CD14-positive monocyte (primary cell): ENCODE measurements at regions not wholly inside any gene's neighbourhood (a gene's known extent, or its start where the extent isn't known, plus 50 kb on each side); places are given as distances from the start of the nearest gene placed in this dataset.

Experiments used
- DNase-seq, 3 donors: peaks; one replicate each; pipeline ENCODE4 v3.0.0-alpha.2; 2011 to 2022
- H2AFZ ChIP-seq: 2 replicates; pipeline ENCODE4 v1.6.0; 2012; ENCODE audit warnings: mild to moderate bottlenecking, low read depth, low read length, inconsistent platforms; ENCODE audit not compliant: insufficient read depth, poor library complexity, severe bottlenecking
- H3K27ac ChIP-seq, 2 donors: 1 replicate in 1 of 2; 2 replicates in 1 of 2; pipeline ENCODE4 v1.5.1; 2012 to 2013; ENCODE audit warnings: low read length in 2 of 2, control low read depth in 1 of 2, inconsistent platforms in 1 of 2, low read depth in 1 of 2, mild to moderate bottlenecking in 1 of 2
- H3K27me3 ChIP-seq, 2 donors: one replicate each; pipeline versions ENCODE4 v1.6.0 to v1.6.1; 2011 to 2013; ENCODE audit warnings: low read length in 2 of 2; ENCODE audit not compliant: control insufficient read depth in 2 of 2, insufficient read depth in 2 of 2
- H3K36me3 ChIP-seq, 2 donors: replicated peaks in 1 of 2; 1 replicate in 1 of 2; 2 replicates in 1 of 2; pipeline versions ENCODE4 v1.5.1 to v1.6.1; 2012 to 2013; ENCODE audit warnings: low read length in 2 of 2, control low read depth in 1 of 2, inconsistent platforms in 1 of 2, mild to moderate bottlenecking in 1 of 2; ENCODE audit not compliant: insufficient read depth in 2 of 2, control insufficient read depth in 1 of 2
- H3K4me1 ChIP-seq, 2 donors: 1 replicate in 1 of 2; 2 replicates in 1 of 2; pipeline versions ENCODE4 v1.5.1 to v1.6.1; 2012 to 2013; ENCODE audit warnings: low read length in 2 of 2, control low read depth in 1 of 2, inconsistent platforms in 1 of 2, mild to moderate bottlenecking in 1 of 2, moderate library complexity in 1 of 2; ENCODE audit not compliant: insufficient read depth in 2 of 2, control insufficient read depth in 1 of 2
- H3K4me2 ChIP-seq: replicated peaks from 2 replicates; pipeline ENCODE3; 2012; ENCODE audit warnings: low read length, moderate library complexity, mild to moderate bottlenecking; ENCODE audit not compliant: poor library complexity, severe bottlenecking; ENCODE audit errors: extremely low read depth
- H3K4me3 ChIP-seq, 3 experiments: fragments of 200-600 bp in 1 of 3; sonication (generic) in 1 of 3; replicated peaks in 1 of 3; 1 replicate in 2 of 3; 2 replicates in 1 of 3; pipeline ENCODE4 v1.5.1; 2011 to 2013; ENCODE audit warnings: low read length in 3 of 3, mild to moderate bottlenecking in 3 of 3, control low read depth in 2 of 3, low read depth in 2 of 3, inconsistent platforms in 1 of 3, moderate library complexity in 1 of 3
- H3K79me2 ChIP-seq: 2 replicates; pipeline ENCODE4 v1.6.0; 2012; ENCODE audit warnings: mild to moderate bottlenecking, control low read depth, inconsistent platforms, low read length, moderate library complexity; ENCODE audit not compliant: insufficient read depth
- H3K9ac ChIP-seq: 2 replicates; pipeline ENCODE4 v1.6.0; 2017; ENCODE audit warnings: low read length, mild to moderate bottlenecking; ENCODE audit not compliant: insufficient read depth, poor library complexity, severe bottlenecking
- H3K9me3 ChIP-seq, 2 donors: replicated peaks in 1 of 2; 1 replicate in 1 of 2; 2 replicates in 1 of 2; pipeline versions ENCODE4 v1.5.1 to v1.6.1; 2012 to 2013; ENCODE audit warnings: low read length in 2 of 2, control low read depth in 1 of 2; ENCODE audit not compliant: control insufficient read depth in 1 of 2, insufficient read depth in 1 of 2
- H4K20me1 ChIP-seq: 2 replicates; pipeline ENCODE4 v1.6.0; 2012; ENCODE audit warnings: mild to moderate bottlenecking, low read length, control low read depth, moderate library complexity; ENCODE audit not compliant: insufficient read depth
- H3K27ac Mint-ChIP-seq, 7 donors: one replicate each; pipeline ENCODE4 v1.8.0; 2020; ENCODE audit warnings: mild to moderate bottlenecking in 7 of 7, mixed read lengths in 7 of 7, moderate library complexity in 6 of 7, inconsistent platforms in 2 of 7
- H3K27me3 Mint-ChIP-seq, 3 donors: one replicate each; pipeline ENCODE4 v1.8.0; 2021 to 2022; ENCODE audit warnings: low read depth in 3 of 3, mild to moderate bottlenecking in 3 of 3, mixed read lengths in 3 of 3, moderate library complexity in 3 of 3, inconsistent platforms in 1 of 3
- H3K36me3 Mint-ChIP-seq, 2 donors: one replicate each; pipeline ENCODE4 v1.8.0; 2020; ENCODE audit warnings: mixed read lengths in 2 of 2, inconsistent platforms in 1 of 2, mild to moderate bottlenecking in 1 of 2
- H3K4me1 Mint-ChIP-seq: one replicate; pipeline ENCODE4 v1.8.0; 2020; ENCODE audit warnings: mild to moderate bottlenecking, mixed read lengths
- H3K4me3 Mint-ChIP-seq, 2 donors: one replicate each; pipeline ENCODE4 v1.8.0; 2020; ENCODE audit warnings: mild to moderate bottlenecking in 2 of 2, mixed read lengths in 2 of 2, moderate library complexity in 1 of 2
- H3K9me3 Mint-ChIP-seq, 7 donors: one replicate each; pipeline ENCODE4 v1.8.0; 2020 to 2022; ENCODE audit warnings: mixed read lengths in 7 of 7, mild to moderate bottlenecking in 6 of 7, moderate library complexity in 6 of 7, inconsistent platforms in 2 of 7
- WGBS: methylation state at CpG from one replicate; pipeline ENCODE4 v1.1.5; 2013; ENCODE audit warnings: missing lambda C conversion rate; ENCODE audit not compliant: insufficient coverage; 5-methylcytosine and 5-hydroxymethylcytosine counted together
- intact Hi-C, 2 donors: fragments of 100-400 bp; cut with micrococcal nuclease; formaldehyde crosslinking; loops; one replicate each; pipeline versions ENCODE4 v1.15.0 to v1.15.1; 2023
- TF ChIP-seq, protein P1 (sequence below): fragments of 200-600 bp; IDR thresholded peaks from one replicate; pipeline ENCODE4 v1.8.0; 2022; ENCODE audit warnings: antibody characterized with exemption, mild to moderate bottlenecking

DNA sequence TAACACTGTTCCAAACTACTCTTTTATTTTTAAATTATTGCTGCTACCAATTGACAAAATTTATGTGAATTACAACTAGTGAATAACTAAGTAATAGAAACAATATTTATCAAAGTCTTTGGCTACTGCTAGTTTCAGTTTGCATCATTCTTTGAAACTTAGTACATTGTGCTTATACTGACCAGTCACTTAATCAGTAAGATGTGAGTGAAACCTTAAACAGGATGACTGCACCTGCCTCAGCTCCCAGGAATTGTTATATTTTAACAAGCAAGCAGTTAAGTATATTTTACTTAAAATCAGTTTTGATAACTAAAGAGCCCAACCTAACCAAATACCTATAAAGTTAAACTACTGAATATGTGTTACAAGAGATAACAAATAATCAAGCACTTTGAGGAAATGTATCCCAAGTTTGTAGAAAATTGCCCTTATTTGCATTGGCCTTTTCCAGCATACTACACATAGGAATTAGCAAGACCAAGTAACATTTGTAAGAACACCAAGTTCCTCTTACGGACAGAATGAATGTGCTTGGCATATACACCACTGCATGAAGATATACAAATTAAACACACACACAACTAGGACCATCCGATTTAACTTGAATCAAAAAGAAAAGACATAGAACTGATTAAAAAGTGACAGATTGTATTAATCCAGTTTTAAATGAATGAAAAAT is 545.5 kb upstream of the DAB2 start:
- TF ChIP-seq, protein P1, sequence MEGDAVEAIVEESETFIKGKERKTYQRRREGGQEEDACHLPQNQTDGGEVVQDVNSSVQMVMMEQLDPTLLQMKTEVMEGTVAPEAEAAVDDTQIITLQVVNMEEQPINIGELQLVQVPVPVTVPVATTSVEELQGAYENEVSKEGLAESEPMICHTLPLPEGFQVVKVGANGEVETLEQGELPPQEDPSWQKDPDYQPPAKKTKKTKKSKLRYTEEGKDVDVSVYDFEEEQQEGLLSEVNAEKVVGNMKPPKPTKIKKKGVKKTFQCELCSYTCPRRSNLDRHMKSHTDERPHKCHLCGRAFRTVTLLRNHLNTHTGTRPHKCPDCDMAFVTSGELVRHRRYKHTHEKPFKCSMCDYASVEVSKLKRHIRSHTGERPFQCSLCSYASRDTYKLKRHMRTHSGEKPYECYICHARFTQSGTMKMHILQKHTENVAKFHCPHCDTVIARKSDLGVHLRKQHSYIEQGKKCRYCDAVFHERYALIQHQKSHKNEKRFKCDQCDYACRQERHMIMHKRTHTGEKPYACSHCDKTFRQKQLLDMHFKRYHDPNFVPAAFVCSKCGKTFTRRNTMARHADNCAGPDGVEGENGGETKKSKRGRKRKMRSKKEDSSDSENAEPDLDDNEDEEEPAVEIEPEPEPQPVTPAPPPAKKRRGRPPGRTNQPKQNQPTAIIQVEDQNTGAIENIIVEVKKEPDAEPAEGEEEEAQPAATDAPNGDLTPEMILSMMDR, result no peak
- peaks cover 0 to 5% (median 3%) of the 10 kb centered on the region in 7 donors for H3K9me3 Mint-ChIP-seq
- no peak overlapping the region for H3K9ac ChIP-seq
- no peaks in the 10 kb centered on the region for H3K27me3 Mint-ChIP-seq
- H3K27ac Mint-ChIP-seq, result no peak overlapping the region
- no CpG with 5 or more reads among the region's 2 CpGs for WGBS
- no peak overlapping the region for H2AFZ ChIP-seq
- DNase-seq, result no peak
- H3K27ac ChIP-seq, result no peak overlapping the region
- no peaks in the 10 kb centered on the region for H3K36me3 Mint-ChIP-seq
- no peaks in the 10 kb centered on the region for H3K4me1 ChIP-seq
- intact Hi-C loops, result no loop called here
- H3K4me2 ChIP-seq, result no peak overlapping the region
- H3K79me2 ChIP-seq, result no peaks in the 10 kb centered on the region
- no peaks in the 10 kb centered on the region for H3K9me3 ChIP-seq
- no peaks in the 10 kb centered on the region for H3K27me3 ChIP-seq
- H3K36me3 ChIP-seq, result no peaks in the 10 kb centered on the region
- no peak overlapping the region for H3K4me3 ChIP-seq
- no peaks in the 10 kb centered on the region for H3K4me1 Mint-ChIP-seq
- no peaks in the 10 kb centered on the region for H4K20me1 ChIP-seq
- no peak overlapping the region for H3K4me3 Mint-ChIP-seq

DNA sequence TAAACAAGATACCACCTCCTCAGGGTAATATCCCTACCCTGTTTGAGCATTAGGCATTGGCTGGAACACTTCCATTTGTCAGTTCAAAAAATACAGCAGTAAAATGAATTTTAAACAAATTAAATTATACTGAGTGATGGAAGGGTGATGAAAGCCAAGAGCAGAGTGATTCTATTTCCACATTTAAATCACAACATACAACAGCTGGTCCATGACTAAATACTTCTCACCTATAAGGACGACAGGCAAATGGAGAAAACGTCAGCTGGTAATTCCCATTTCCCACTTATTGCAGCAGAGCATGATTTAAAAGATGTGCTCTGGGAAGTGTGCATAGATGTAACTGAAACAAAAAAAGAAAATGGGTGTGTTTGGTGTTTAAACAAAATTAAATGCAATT is 543.6 kb upstream of the DAB2 start:
- Histone ChIP-seq H4K20me1 (no peaks in the 10 kb centered on the region), H3K36me3 (no peaks in the 10 kb centered on the region), H3K4me3 (no peak overlapping the region), H3K79me2 (no peaks in the 10 kb centered on the region), H3K9ac (no peak overlapping the region), H3K4me2 (no peak overlapping the region), H3K4me1 (no peaks in the 10 kb centered on the region), H3K27me3 (no peaks in the 10 kb centered on the region), H3K9me3 (no peaks in the 10 kb centered on the region), H3K27ac (no peak overlapping the region), H2AFZ (no peak overlapping the region)
- Mint-ChIP-seq H3K4me3 (no peak overlapping the region), H3K27me3 (no peaks in the 10 kb centered on the region), H3K9me3 (peaks cover 0 to 4% (median 0%) of the 10 kb centered on the region in 7 donors), H3K4me1 (no peaks in the 10 kb centered on the region), H3K27ac (no peak overlapping the region), H3K36me3 (no peaks in the 10 kb centered on the region)
- intact Hi-C loops, result no loop called here
- DNase-seq, result no peak
- WGBS, result no CpG with 5 or more reads among the region's 2 CpGs
- TF ChIP-seq, protein P1, result no peak
